ENCODE measurements at regions not wholly inside any gene's neighbourhood (a gene's known extent, or its start where the extent isn't known, plus 50 kb on each side); places are given as distances from the start of the nearest gene placed in this dataset.

DNA sequence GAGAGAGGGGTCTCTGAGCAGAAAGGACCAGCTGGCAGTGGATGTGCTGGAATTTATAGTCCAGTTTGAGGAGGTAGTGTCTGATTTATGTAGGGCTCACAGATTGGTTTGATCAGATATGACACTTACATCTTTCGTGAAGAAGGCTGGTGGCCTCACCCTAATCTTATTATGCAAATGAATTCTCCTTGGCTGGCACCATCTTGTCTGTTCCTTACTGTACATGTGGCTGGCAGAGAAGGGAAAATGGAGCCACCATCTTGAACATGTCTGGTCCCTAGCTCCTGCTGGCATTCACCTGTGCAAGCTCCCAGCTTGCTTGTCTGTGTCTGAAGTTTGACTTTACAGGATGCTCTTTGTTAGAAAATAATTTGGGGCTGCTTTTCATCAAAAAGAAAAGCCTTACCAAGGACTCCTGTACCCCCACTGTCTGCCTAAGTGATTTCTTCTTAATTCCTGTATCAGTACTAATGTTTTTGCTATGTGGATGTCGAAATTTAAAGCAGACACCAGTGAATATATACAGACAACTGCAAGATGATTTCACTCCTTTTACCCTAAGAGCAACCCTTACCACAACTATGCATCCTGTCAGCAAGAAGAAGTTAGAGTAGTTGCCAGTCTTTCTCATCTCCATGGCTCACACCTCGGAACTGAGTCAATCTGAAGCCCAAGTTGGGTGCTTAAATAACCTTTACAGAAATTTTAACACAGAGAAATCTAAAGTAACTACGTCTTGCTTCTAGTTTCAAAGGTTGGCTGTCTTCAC, 322.0 kb upstream of the SEMA3D start:
- Mint-ChIP-seq H3K4me1 (no peaks in the 10 kb centered on the region), H3K4me3 (no peak overlapping the region), H3K27me3 (ENCODE audit: low read depth in 3 of 3) (no peaks in the 10 kb centered on the region), H3K27ac (no peak overlapping the region), H3K9me3 (peaks cover 0 to 5% (median 0%) of the 10 kb centered on the region in 7 donors), H3K36me3 (no peaks in the 10 kb centered on the region)
- TF ChIP-seq CTCF (IDR thresholded peaks at IDR 0.05), result no peak
- H3K4me1 ChIP-seq (ENCODE audit: control insufficient read depth in 1 of 2, insufficient read depth in 2 of 2, low read length in 2 of 2), result no peaks in the 10 kb centered on the region
- H2AFZ ChIP-seq (ENCODE audit: insufficient read depth, low read depth, low read length, poor library complexity, severe bottlenecking), result no peak overlapping the region
- no peaks in the 10 kb centered on the region for H4K20me1 ChIP-seq (ENCODE audit: insufficient read depth, low read length)
- no peak overlapping the region for H3K9ac ChIP-seq (ENCODE audit: insufficient read depth, low read length, poor library complexity, severe bottlenecking)
- intact Hi-C loops (cut with micrococcal nuclease), result no loop called here
- WGBS (ENCODE audit: insufficient coverage), result 83% methylated on average over 1 of the region's 4 CpGs
- H3K4me2 ChIP-seq (replicated peaks; ENCODE audit: extremely low read depth, low read length, poor library complexity, severe bottlenecking), result no peak overlapping the region
- no peak overlapping the region for H3K27ac ChIP-seq (ENCODE audit: low read depth in 1 of 2, low read length in 2 of 2)
- no peaks in the 10 kb centered on the region for H3K36me3 ChIP-seq (replicated peaks in 1 of 2; ENCODE audit: control insufficient read depth in 1 of 2, insufficient read depth in 2 of 2, low read length in 2 of 2)
- H3K4me3 ChIP-seq (replicated peaks in 1 of 3; ENCODE audit: low read depth in 2 of 3, low read length in 3 of 3), result no peak overlapping the region
- no peaks in the 10 kb centered on the region for H3K9me3 ChIP-seq (replicated peaks in 1 of 2; ENCODE audit: control insufficient read depth in 1 of 2, insufficient read depth in 1 of 2, low read length in 2 of 2)
- H3K79me2 ChIP-seq (ENCODE audit: insufficient read depth, low read length), result no peaks in the 10 kb centered on the region
- no peaks in the 10 kb centered on the region for H3K27me3 ChIP-seq (ENCODE audit: control insufficient read depth in 2 of 2, insufficient read depth in 2 of 2, low read length in 2 of 2)
- DNase-seq, result no peak

DNA sequence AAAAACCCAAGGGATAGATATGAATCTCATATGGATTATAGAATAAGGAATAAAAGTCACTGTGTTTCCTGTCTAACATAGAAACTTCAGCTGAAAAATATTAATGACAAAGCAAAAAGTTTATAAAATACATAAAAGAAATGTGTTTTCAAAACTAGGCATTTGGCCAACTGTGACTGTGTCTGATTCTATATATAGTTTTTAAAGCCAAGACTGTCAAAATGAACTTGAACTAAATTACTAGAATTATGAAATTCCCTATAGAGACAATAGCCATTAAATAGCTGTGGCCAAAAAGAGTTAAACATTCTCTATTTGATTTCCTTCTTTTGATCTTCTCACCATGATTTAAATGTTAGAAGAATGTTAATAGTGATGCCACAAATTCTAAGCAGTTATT, 311.2 kb upstream of the SEMA3D start:
- Histone ChIP-seq H4K20me1 (ENCODE audit: insufficient read depth, low read length) (no peaks in the 10 kb centered on the region), H3K4me2 (replicated peaks; ENCODE audit: extremely low read depth, low read length, poor library complexity, severe bottlenecking) (no peak overlapping the region), H3K9ac (ENCODE audit: insufficient read depth, low read length, poor library complexity, severe bottlenecking) (no peak overlapping the region), H3K4me3 (replicated peaks in 1 of 3; ENCODE audit: low read depth in 2 of 3, low read length in 3 of 3) (no peak overlapping the region), H3K79me2 (ENCODE audit: insufficient read depth, low read length) (no peaks in the 10 kb centered on the region), H3K9me3 (replicated peaks in 1 of 2; ENCODE audit: control insufficient read depth in 1 of 2, insufficient read depth in 1 of 2, low read length in 2 of 2) (peaks cover 8 to 10% of the 10 kb centered on the region in 2 donors), H3K27ac (ENCODE audit: low read depth in 1 of 2, low read length in 2 of 2) (no peak overlapping the region), H3K36me3 (replicated peaks in 1 of 2; ENCODE audit: control insufficient read depth in 1 of 2, insufficient read depth in 2 of 2, low read length in 2 of 2) (no peaks in the 10 kb centered on the region), H3K27me3 (ENCODE audit: control insufficient read depth in 2 of 2, insufficient read depth in 2 of 2, low read length in 2 of 2) (no peaks in the 10 kb centered on the region), H3K4me1 (ENCODE audit: control insufficient read depth in 1 of 2, insufficient read depth in 2 of 2, low read length in 2 of 2) (no peaks in the 10 kb centered on the region), H2AFZ (ENCODE audit: insufficient read depth, low read depth, low read length, poor library complexity, severe bottlenecking) (no peak overlapping the region)
- Mint-ChIP-seq H3K36me3 (no peaks in the 10 kb centered on the region), H3K27me3 (ENCODE audit: low read depth in 3 of 3) (peaks cover 0 to 2% (median 0%) of the 10 kb centered on the region in 3 donors), H3K4me1 (no peaks in the 10 kb centered on the region), H3K27ac (no peak overlapping the region), H3K9me3 (peaks cover 4 to 15% (median 6%) of the 10 kb centered on the region in 7 donors), H3K4me3 (no peak overlapping the region)
- no peak for DNase-seq
- intact Hi-C loops (cut with micrococcal nuclease), result no loop called here
- TF ChIP-seq CTCF (IDR thresholded peaks at IDR 0.05), result no peak
